ENCODE measurements at regions not wholly inside any gene's neighbourhood (a gene's known extent, or its start where the extent isn't known, plus 50 kb on each side); places are given as distances from the start of the nearest gene placed in this dataset.
A peak's percentile ranks its signal among the peaks of the same experiment; 100 is the strongest.

DNA sequence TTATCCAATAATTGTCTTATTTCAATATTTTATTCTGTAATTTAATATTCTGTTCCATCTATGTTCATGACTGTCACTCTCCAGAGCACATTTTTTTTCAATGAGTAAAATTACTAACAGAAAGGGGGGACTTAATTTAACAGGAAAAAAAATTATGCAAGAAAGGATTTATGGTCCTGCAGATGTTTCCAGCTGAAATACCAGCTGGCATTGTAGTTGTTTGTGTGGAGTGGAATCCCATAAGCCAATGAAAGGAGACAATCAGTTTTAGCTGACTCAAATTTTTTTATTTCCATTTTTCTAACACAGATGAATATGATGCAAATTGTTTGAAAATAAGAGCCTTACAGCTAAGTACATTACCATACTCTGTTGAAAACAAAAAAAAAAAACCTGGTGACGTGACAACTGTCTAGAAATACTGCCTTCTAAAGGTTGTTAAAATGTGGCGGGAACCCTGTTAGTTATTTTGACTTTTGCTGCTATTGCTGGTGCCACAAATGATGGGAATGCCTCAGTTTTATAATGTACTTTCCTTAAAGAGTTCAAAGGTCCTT lies 389.1 kb downstream of the ETS1 start:
- no peak for DNase-seq (ENCODE audit: low read depth in 4 of 4, low spot score in 1 of 4)

DNA sequence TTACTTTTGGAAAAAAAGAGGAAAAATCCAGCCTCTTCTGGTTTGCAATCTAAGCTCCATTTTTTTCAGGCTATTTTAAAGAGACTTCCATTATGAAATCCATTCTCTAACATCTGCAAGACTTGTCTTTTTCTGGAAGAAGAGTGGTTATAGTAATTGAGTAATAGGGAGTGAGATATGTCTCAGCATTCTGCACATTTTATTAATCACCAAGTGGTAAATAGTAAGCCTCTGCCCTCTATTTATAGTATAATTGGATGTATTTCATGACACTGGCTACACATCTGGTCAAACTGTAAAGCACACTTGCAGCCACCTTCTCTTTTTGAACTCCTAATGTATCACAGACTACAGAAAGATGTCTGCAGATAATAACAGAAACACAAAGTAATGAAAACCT lies 391.1 kb downstream of the ETS1 start:
- no peak for DNase-seq (ENCODE audit: low read depth in 4 of 4, low spot score in 1 of 4)

DNA sequence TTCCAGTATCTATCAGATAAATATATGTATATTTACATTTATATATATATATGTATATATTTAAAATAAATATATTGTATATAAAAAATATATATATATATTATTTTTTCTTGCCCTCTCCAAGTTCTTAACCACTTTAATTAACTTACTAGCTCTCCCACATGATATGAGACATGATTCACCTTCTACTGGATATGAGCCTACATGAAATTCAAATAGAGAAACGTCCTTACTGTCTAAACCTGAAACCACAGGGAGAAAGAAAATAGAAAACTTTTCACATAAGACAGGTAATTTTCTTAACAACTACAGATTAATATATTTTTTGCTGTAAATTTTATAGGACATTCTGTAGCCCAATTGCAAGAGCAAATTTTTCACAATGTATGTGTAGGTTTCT lies 391.6 kb downstream of the ETS1 start:
- DNase-seq (ENCODE audit: low read depth in 4 of 4, low spot score in 1 of 4) = no peak

DNA sequence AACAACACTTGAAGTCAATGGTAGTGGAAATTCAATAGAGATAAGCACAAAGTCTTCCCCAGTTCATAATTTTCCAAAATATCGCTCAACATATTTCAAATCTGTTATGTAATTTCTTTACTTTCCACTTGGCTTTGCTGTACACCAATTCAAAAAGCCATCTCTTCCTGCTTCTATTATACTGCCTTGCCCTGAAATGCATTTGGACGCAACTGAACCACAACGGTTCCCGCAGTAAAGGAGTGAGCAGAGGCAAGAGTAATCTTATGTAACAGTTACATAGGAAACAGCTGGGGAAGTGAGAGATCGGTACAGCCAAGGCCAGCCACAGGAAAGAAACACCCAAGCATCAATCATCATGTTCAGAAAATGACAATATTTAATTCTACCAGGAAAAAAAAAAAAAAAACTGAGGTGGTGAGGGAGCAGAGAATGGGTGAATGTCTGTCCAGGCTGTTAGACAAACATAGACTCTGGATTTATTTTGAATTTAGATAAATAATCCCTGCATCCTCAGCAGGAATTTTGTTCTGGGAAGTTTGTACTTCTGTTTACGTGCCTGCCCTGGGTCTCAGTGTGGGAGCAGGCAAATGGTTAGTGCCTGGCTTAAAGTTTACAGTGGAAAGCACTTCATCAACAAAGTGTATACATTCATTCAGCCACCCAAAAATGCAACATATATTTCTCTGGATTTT lies 392.2 kb downstream of the ETS1 start:
- no peak for DNase-seq (ENCODE audit: low read depth in 4 of 4, low spot score in 1 of 4)

DNA sequence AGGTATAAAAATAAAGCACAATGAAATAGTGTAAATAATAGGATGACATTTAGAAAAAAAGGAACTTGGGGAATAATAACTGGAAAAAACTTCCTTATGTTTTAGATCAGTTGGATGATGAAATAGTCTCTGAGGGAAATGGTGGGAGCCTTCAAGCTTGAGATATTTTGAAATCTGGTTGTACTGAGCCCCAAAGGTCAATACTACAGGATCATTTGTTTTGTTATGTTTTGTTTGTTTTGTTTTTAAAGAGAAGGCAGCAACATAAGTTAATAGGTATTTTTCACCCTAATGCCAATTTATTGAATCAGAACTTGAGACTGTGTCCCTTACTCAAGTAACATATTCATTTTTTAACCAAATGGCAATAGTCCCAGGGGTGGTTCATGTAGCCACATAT lies 393.1 kb downstream of the ETS1 start:
- DNase-seq (ENCODE audit: low read depth in 4 of 4, low spot score in 1 of 4) = no peak

DNA sequence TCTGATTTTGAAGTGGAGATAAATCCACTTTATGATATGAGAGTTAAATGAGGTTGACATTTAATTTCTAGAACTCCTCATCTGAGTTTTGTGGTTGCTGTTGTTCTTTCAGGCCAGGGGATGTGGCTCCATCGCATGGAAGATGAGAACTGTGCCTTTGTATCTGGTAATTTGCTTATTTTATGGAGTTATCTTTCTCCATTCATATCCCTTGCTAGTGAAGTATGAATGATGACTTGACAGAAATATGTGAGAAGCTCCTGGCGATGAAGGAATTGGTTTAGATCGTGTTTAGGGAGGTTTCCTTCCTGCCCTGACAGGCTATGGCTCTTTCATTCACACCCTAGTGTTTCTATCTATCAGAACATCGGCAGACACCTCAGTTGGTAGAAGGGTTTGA lies 393.7 kb downstream of the ETS1 start:
- no peak for DNase-seq (ENCODE audit: low read depth in 4 of 4, low spot score in 1 of 4)

DNA sequence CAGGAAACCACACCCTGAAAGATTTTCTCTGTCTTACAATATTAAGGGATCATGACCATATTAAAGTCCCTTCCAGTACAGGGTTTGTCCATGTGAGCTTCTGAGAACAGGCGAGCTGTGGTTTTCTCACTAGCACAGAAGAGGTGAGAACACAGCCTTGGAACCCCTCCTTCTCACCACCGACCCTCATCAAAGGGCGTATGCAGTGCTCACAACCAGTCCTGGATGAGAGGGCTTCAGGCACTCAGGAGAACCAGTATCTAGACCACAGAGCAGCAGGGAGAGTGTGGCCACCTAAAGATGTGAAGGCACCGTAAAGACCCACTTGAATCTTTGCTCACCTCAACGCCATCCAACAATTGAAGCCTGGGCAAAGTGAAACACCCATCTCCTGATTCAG lies 397.0 kb downstream of the ETS1 start:
- DNase-seq (ENCODE audit: low read depth in 4 of 4, low spot score in 1 of 4) = no peak

DNA sequence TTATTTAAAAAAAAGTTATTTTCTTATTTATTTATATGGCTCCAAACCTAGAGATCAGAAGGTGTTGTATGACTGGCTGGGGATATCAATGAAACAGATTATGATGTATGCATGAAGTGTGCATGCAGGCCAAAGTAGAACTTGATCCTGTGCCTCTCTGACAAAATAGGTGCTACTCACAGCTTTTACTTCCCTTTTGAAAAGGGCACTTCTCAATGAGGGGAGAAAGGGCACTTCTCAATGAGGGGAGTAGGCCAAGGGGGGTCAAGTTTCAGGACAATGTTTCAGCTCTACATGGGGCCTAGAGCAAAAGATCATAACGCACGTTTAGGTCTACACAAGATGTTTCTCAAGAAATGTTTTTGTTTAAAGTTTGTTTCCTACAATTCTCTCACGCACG lies 397.5 kb downstream of the ETS1 start:
- no peak for DNase-seq (ENCODE audit: low read depth in 4 of 4, low spot score in 1 of 4)

DNA sequence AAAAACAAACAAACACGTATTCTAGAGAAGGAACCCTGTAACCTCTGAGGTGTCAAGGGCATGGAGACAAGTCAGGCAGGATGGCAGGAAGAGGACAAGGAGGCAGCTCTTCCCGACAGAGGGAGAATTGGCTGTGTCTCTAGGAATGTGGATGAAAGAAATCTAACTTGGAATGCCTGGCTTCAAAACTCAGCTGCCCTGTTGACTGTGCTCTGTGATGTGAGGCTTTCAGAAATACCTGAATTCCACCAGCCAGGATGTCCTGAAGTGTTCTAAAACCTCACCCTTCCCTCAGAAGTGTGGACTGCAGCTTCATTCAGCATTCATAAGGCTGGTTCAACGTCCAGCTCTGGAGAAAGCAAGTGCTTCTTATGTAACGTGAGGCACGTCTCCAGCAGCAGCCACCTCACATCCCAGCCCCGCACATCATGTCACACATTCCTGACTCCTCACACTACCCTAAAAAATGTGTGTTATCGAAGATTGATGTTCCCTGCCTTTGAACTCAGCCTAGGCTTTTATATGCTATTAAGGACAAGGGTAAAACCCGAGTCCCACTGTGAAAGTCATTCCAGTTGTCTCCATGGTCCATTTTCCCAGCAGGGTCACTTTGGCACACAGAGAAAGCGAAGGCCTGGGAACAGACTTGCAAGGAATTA lies 398.9 kb downstream of the ETS1 start:
- DNase-seq (ENCODE audit: low read depth in 4 of 4, low spot score in 1 of 4) = no peak

DNA sequence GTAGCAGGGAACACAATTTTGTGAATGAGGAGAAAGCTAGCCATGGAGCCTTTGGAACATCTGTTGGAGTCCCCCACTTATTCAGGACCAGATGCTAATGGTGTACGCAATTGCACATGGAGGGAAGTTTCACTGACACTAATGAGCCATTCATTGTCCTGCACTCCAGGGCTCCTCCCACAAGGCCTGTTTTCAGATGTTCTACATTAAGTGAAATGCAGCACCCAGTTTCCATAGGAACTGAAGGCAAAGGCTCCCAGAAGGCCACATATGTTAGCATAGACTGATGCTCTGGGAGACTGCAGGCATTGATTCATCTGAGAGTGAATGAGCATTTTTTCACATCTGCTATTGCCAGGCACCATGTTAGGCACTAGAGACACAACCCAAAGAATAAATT lies 399.5 kb downstream of the ETS1 start:
- DNase-seq (ENCODE audit: low read depth in 4 of 4, low spot score in 1 of 4) = no peak

DNA sequence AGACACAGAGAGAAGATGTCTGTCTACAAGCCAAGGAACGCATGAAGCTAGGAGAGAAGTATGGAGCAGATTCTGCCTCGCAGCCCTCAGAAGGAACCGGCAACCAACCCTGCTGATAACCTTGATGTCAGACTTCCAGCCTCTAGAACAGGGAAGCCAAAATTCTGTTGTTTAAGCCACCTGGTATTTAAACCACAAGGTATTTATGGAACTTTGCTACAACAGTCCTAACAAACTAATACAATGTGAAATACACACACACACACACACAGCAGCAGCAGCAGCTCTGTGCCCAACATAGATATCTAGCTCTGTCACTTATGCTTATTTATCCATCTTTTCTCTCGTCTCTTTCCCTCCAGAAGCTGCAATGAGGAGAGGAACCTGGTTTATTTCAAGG lies 400.0 kb downstream of the ETS1 start:
- DNase-seq (ENCODE audit: low read depth in 4 of 4, low spot score in 1 of 4) = no peak

DNA sequence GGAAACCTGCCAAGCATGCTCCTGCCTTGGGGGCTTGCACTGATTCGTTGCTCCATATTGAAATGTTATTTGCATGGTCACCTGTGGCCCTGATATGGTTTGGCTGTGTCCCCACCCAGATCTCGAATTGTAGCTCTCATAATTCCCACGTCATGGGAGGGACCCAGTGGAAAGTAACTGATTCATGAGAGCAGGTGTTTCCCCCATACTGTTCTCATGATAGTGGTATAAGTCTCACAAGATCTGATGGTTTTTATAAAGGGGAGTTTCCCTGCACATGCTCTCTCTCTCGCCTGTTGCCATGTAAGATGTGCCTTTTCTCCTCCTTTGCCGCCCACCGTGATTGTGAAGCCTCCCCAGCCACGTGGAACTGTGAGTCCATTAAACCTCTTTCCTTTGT lies 402.4 kb downstream of the ETS1 start:
- no peak for DNase-seq (ENCODE audit: low read depth in 4 of 4, low spot score in 1 of 4)

DNA sequence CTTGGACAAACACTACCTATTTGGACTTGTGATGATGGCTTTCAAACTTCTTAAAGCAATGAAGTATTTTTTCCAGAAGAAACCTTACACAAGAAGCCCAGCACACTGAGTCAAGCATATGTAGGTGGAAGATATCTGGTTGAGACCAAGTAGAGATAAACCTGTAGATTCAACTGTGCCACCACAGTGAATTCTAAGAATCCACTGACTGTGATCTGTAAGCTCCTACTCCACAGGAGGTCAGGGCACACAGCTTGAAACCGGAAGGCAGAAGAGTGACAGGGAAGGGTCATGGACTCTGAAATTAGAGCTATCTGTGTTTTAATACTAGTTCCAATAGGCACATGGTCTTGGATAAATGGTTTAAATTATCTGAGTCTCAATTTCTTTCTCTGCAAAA lies 404.5 kb downstream of the ETS1 start:
- DNase-seq (ENCODE audit: low read depth in 4 of 4, low spot score in 1 of 4) = no peak

GRCh38 chr11:128181984-128182383 lies 405.4 kb downstream of the ETS1 start:
- DNase-seq (ENCODE audit: low read depth in 4 of 4, low spot score in 1 of 4) = no peak

- DNase-seq (ENCODE audit: low read depth in 4 of 4, low spot score in 1 of 4) = no peak
Measured at GRCh38 chr11:128181088-128181480, 406.3 kb downstream of the ETS1 start.

- DNase-seq (ENCODE audit: low read depth in 4 of 4, low spot score in 1 of 4) = no peak
Measured at GRCh38 chr11:128180441-128181087, 406.8 kb downstream of the ETS1 start.

DNA sequence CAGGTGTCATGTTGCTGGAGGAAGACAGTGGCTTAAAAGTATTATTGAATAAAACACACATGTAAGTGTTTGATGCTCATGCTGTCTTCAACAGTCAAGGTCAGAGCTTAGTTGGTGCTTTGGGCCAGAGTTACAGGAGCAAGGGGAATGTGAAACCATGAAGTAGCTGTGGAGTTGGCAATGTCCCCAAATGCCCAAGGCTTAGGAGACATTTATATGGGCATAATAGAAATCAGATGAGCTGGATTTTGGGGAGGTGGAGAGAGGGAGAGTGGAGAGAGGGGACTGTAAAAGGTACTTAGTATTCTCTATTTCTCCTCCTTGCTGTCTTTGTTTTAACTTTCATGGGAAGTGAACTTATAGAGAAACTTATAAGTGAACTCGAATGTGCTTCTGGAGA lies 407.8 kb downstream of the ETS1 start:
- no peak for DNase-seq (ENCODE audit: low read depth in 4 of 4, low spot score in 1 of 4)

- DNase-seq (ENCODE audit: low read depth in 4 of 4, low spot score in 1 of 4) = no peak
Measured at GRCh38 chr11:128179039-128179438, 408.3 kb downstream of the ETS1 start.

- no peak for DNase-seq (ENCODE audit: low read depth in 4 of 4, low spot score in 1 of 4)
Measured at GRCh38 chr11:128174465-128175291, 412.7 kb downstream of the ETS1 start.

- peak; percentile 80 to 82 (median 80) for DNase-seq (ENCODE audit: low read depth in 4 of 4, low spot score in 1 of 4)
Measured at GRCh38 chr11:128172046-128172878, 415.1 kb downstream of the ETS1 start.

- no peak for DNase-seq (ENCODE audit: low read depth in 4 of 4, low spot score in 1 of 4)
Measured at GRCh38 chr11:128171506-128171905, 415.9 kb downstream of the ETS1 start.

Measured in stimulated activated CD4-positive, alpha-beta T cell treated with anti-CD3 and anti-CD28 coated beads, Interleukin-1b, Interleukin-23, amount 100 ng/mL, for 24 hours (primary cell).